HEK293 (cell line): ENCODE measurements at regions not wholly inside any gene's neighbourhood (a gene's known extent, or its start where the extent isn't known, plus 50 kb on each side); places are given as distances from the start of the nearest gene placed in this dataset.

Source experiments
- ZFP37 ChIP-seq: fragments of 450-650 bp; formaldehyde crosslinking; IDR thresholded peaks from 2 replicates; pipeline ENCODE4 v1.5.1; 2016; ENCODE audit warnings: missing biosample characterization, missing genetic modification characterization
- ZNF138 ChIP-seq: fragments of 450-650 bp; formaldehyde crosslinking; IDR thresholded peaks from 2 replicates; pipeline ENCODE4 v1.5.1; 2016; ENCODE audit warnings: missing biosample characterization, missing genetic modification characterization, borderline replicate concordance
- ZNF140 ChIP-seq: fragments of 450-650 bp; formaldehyde crosslinking; IDR thresholded peaks from 2 replicates; pipeline ENCODE4 v1.5.1; 2016; ENCODE audit warnings: missing biosample characterization, missing genetic modification characterization
- TF ChIP-seq, protein P1 (sequence below): fragments of 450-650 bp; formaldehyde crosslinking; conservative IDR thresholded peaks from 2 replicates; pipeline ENCODE4 v1.5.1; 2016; ENCODE audit warnings: low read depth, missing biosample characterization, missing genetic modification characterization
- TF ChIP-seq, protein P2 (sequence below): fragments of 450-650 bp; formaldehyde crosslinking; IDR thresholded peaks from 2 replicates; pipeline ENCODE4 v1.5.1; 2016; ENCODE audit warnings: missing biosample characterization, missing genetic modification characterization
- TF ChIP-seq, protein P3 (sequence below): fragments of 450-650 bp; formaldehyde crosslinking; IDR thresholded peaks from 2 replicates; pipeline ENCODE4 v1.5.1; 2016; ENCODE audit warnings: missing biosample characterization, missing genetic modification characterization, low read depth

DNA sequence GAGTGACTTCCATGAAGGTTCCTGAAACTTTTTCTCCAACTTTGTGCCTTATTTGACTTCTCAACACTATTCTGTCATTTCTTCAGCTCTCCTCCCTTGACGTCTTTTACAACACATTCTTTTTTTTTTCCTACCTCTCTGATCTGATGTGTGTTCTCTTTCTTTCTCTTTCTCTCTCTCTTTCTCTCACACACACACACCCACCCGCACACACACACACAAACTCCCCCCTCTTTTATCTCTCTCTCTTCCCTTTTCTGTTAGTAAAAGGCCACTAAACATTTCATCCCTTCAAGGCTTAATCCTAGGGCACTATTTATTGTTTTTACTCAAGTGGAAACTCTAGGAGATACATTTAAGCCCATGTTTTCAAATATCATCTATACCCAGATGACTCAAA, 107.8 kb upstream of the CNTNAP5 start:
- TF ChIP-seq ZNF138 (tag by site-specific recombination) (no peak), ZNF140 (tag by site-specific recombination) (no peak), ZFP37 (tag by site-specific recombination) (no peak)
- TF ChIP-seq, protein P1, sequence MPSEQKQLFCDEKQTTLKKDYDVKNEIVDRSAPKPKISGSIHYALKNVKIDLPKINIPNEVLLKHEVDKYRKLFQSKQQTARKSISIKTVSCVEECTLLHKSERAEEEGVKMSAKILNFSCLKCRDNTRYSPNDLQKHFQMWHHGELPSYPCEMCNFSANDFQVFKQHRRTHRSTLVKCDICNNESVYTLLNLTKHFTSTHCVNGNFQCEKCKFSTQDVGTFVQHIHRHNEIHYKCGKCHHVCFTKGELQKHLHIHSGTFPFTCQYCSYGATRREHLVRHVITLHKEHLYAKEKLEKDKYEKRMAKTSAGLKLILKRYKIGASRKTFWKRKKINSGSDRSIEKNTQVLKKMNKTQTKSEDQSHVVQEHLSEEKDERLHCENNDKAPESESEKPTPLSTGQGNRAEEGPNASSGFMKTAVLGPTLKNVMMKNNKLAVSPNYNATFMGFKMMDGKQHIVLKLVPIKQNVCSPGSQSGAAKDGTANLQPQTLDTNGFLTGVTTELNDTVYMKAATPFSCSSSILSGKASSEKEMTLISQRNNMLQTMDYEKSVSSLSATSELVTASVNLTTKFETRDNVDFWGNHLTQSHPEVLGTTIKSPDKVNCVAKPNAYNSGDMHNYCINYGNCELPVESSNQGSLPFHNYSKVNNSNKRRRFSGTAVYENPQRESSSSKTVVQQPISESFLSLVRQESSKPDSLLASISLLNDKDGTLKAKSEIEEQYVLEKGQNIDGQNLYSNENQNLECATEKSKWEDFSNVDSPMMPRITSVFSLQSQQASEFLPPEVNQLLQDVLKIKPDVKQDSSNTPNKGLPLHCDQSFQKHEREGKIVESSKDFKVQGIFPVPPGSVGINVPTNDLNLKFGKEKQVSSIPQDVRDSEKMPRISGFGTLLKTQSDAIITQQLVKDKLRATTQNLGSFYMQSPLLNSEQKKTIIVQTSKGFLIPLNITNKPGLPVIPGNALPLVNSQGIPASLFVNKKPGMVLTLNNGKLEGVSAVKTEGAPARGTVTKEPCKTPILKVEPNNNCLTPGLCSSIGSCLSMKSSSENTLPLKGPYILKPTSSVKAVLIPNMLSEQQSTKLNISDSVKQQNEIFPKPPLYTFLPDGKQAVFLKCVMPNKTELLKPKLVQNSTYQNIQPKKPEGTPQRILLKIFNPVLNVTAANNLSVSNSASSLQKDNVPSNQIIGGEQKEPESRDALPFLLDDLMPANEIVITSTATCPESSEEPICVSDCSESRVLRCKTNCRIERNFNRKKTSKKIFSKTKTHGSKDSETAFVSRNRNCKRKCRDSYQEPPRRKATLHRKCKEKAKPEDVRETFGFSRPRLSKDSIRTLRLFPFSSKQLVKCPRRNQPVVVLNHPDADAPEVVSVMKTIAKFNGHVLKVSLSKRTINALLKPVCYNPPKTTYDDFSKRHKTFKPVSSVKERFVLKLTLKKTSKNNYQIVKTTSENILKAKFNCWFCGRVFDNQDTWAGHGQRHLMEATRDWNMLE (tag by site-specific recombination): no peak
- TF ChIP-seq, protein P2, sequence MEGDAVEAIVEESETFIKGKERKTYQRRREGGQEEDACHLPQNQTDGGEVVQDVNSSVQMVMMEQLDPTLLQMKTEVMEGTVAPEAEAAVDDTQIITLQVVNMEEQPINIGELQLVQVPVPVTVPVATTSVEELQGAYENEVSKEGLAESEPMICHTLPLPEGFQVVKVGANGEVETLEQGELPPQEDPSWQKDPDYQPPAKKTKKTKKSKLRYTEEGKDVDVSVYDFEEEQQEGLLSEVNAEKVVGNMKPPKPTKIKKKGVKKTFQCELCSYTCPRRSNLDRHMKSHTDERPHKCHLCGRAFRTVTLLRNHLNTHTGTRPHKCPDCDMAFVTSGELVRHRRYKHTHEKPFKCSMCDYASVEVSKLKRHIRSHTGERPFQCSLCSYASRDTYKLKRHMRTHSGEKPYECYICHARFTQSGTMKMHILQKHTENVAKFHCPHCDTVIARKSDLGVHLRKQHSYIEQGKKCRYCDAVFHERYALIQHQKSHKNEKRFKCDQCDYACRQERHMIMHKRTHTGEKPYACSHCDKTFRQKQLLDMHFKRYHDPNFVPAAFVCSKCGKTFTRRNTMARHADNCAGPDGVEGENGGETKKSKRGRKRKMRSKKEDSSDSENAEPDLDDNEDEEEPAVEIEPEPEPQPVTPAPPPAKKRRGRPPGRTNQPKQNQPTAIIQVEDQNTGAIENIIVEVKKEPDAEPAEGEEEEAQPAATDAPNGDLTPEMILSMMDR (tag by site-specific recombination): no peak
- TF ChIP-seq, protein P3, sequence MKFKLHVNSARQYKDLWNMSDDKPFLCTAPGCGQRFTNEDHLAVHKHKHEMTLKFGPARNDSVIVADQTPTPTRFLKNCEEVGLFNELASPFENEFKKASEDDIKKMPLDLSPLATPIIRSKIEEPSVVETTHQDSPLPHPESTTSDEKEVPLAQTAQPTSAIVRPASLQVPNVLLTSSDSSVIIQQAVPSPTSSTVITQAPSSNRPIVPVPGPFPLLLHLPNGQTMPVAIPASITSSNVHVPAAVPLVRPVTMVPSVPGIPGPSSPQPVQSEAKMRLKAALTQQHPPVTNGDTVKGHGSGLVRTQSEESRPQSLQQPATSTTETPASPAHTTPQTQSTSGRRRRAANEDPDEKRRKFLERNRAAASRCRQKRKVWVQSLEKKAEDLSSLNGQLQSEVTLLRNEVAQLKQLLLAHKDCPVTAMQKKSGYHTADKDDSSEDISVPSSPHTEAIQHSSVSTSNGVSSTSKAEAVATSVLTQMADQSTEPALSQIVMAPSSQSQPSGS: no peak
